DOHH2 (cell line): ENCODE measurements at regions not wholly inside any gene's neighbourhood (a gene's known extent, or its start where the extent isn't known, plus 50 kb on each side); places are given as distances from the start of the nearest gene placed in this dataset.

ENCODE experiments used
- CTCF ChIP-seq: fragments of 200-600 bp; sonication (generic); IDR thresholded peaks from one replicate; pipeline ENCODE4 v1.5.1; 2014; ENCODE audit warnings: antibody characterized with exemption, mild to moderate bottlenecking, low read depth, low read length; ENCODE audit not compliant: poor library complexity, severe bottlenecking
- EZH2phosphoT487 ChIP-seq: fragments of 200-600 bp; sonication (generic); IDR thresholded peaks from 2 replicates; pipeline ENCODE4 v1.6.1; 2017; ENCODE audit warnings: borderline replicate concordance, mild to moderate bottlenecking, antibody characterized with exemption, low read length, moderate library complexity, mixed read lengths

GRCh38 chrX:44693255-44693654 is 150.6 kb upstream of the DUSP21 start:
- TF ChIP-seq CTCF = no peak
- no peak for TF ChIP-seq EZH2phosphoT487
